ENCODE measurements at regions not wholly inside any gene's neighbourhood (a gene's known extent, or its start where the extent isn't known, plus 50 kb on each side); places are given as distances from the start of the nearest gene placed in this dataset.

DNA sequence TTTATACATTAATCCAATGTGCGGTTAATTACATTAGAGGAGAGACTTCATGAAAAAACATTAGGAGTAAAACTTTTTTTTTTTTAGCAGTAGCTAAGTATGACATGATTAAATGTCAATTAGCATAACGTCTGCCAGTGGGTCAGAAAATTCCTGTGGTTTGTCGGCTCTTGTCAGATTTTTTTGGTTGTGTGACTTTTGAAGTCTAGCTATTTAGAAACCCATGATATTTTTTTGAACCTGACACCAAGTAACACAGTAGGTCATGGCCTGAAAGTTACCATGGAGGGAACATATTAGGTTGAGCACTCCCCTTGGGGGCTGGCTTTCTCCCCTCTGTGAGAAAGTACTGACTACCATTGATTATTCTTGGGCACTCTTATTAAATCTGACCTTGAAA is 84.8 kb upstream of the ALDH1A1 start:
- no peak overlapping the region for H3K4me3 ChIP-seq (ENCODE audit: low read depth, low read length)
- in situ Hi-C loops (cut with HindIII; ENCODE audit: low sequenced_read_pairs): no loop called here
- DNase-seq (ENCODE audit: low read depth): peak; percentile 37
- TF ChIP-seq, protein P1, sequence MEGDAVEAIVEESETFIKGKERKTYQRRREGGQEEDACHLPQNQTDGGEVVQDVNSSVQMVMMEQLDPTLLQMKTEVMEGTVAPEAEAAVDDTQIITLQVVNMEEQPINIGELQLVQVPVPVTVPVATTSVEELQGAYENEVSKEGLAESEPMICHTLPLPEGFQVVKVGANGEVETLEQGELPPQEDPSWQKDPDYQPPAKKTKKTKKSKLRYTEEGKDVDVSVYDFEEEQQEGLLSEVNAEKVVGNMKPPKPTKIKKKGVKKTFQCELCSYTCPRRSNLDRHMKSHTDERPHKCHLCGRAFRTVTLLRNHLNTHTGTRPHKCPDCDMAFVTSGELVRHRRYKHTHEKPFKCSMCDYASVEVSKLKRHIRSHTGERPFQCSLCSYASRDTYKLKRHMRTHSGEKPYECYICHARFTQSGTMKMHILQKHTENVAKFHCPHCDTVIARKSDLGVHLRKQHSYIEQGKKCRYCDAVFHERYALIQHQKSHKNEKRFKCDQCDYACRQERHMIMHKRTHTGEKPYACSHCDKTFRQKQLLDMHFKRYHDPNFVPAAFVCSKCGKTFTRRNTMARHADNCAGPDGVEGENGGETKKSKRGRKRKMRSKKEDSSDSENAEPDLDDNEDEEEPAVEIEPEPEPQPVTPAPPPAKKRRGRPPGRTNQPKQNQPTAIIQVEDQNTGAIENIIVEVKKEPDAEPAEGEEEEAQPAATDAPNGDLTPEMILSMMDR (IDR thresholded peaks at IDR 0.05; ENCODE audit: low read depth, low read length, missing control alignments): no peak

DNA sequence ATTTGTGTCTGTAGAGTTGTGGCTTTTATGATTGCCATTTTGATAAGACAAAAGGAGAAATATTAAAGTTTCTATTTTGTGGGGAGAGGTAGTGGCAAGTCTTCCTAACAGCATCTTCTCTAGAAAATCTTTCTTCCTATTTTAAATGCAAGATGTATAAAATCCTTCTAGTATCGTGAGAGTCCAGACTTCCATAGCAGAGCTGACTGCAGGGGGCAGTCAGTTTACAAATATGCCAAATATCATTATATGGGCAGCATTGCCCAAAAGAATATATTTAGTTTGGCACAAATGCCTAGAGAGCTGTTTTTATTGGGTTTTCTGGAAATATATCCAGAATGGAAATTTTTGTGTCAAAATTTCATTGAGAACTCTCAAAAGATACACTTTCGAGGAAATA is 82.1 kb upstream of the ALDH1A1 start:
- no peak for DNase-seq (ENCODE audit: low read depth)
- TF ChIP-seq, protein P1 (IDR thresholded peaks at IDR 0.05; ENCODE audit: low read depth, low read length, missing control alignments): no peak
- H3K4me3 ChIP-seq (ENCODE audit: low read depth, low read length): no peak overlapping the region
- in situ Hi-C loops (cut with HindIII; ENCODE audit: low sequenced_read_pairs): no loop called here

DNA sequence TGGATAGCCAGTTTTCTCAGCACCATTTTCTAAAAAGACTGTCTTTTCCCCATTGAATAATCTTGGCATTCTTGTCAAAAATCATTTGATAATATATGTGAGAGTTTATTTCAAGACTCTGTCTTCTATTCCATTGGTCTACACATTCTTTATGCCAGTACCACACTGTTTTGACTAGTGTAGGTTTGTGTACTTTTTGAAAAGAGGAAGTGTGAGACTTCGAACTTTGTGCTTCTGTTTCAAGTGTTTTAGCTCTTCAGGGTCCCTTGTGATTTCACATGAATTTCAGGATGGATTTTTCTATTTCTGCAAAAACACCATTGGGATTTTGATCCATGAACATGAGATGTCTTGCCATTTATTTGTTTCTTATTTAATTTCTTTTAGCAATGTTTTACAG is 78.5 kb upstream of the ALDH1A1 start:
- no peak for DNase-seq (ENCODE audit: low read depth)
- in situ Hi-C loops (cut with HindIII; ENCODE audit: low sequenced_read_pairs): no loop called here
- TF ChIP-seq, protein P1 (IDR thresholded peaks at IDR 0.05; ENCODE audit: low read depth, low read length, missing control alignments): no peak
- H3K4me3 ChIP-seq (ENCODE audit: low read depth, low read length): no peak overlapping the region

DNA sequence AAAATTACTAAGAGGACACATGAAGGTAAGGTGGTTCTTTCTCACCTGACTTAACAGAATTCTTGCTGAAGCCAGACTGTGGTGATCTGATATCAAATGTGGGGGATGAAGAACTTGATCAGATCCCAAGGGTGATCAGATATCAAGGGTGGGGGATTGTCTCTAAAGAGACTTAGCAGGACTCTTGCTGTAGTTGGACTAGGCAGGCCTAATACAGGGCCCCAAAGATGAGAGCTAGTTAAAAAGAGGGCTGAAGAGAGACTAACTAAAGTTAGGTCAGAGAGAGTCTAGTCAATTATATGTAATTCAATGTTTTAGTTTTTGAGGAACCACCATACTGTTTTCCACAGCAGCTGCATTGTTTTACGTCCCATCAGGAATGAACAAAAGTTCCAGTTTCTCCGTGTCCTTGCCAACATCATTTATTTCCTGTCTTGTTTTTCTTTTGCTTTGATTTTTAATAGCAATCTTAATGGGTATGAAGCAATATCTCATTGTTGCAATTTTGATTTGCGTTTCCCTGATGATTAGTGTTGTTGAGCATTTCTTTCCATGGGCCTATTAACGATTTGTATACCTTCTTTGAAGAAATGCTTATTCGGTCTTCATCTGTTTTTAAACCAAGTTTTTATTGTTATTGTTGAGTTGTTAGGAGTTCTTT is 77.6 kb upstream of the ALDH1A1 start:
- in situ Hi-C loops (cut with HindIII; ENCODE audit: low sequenced_read_pairs): no loop called here
- TF ChIP-seq, protein P1 (IDR thresholded peaks at IDR 0.05; ENCODE audit: low read depth, low read length, missing control alignments): no peak
- no peak for DNase-seq (ENCODE audit: low read depth)
- no peak overlapping the region for H3K4me3 ChIP-seq (ENCODE audit: low read depth, low read length)

DNA sequence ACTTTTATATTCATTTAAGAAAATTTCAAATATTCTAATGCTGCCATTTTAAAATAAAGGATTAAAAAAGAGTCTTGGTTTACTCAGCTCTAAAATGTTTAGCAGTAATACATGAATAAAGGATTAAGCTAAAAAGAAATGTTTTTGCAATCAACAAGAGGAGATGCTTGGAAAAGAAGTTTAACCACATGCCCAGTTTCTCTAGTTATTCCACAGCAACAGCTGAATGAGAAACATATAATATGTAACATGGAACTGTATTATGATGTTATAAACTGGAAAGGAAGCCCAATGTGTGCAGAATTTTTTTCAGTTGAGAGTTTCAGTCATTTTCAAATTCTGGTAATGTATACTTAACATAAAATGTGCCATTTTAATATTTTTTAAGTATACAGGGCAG is 76.5 kb upstream of the ALDH1A1 start:
- no peak overlapping the region for H3K4me3 ChIP-seq (ENCODE audit: low read depth, low read length)
- in situ Hi-C loops (cut with HindIII; ENCODE audit: low sequenced_read_pairs): no loop called here
- TF ChIP-seq, protein P1 (IDR thresholded peaks at IDR 0.05; ENCODE audit: low read depth, low read length, missing control alignments): no peak
- DNase-seq (ENCODE audit: low read depth): no peak

DNA sequence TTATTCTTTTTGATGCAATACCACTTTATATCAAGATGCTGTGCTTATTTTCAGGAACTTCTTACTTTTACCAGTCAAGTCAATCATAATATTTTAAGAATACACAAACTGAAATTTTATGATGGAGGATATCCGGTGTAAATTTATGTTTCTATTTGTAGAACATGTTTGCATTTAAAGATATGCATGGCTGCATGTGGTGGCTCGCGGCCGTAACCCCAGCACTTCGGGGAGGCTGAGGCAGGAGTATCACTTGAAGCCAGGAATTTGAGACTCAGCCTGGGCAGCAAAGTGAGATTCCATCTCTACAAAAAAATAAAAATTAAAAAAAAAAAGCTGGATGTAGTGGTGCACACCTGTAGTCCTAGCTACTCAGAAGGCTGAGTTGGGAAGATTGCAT is 73.5 kb upstream of the ALDH1A1 start:
- no peak overlapping the region for H3K4me3 ChIP-seq (ENCODE audit: low read depth, low read length)
- TF ChIP-seq, protein P1 (IDR thresholded peaks at IDR 0.05; ENCODE audit: low read depth, low read length, missing control alignments): no peak
- in situ Hi-C loops (cut with HindIII; ENCODE audit: low sequenced_read_pairs): no loop called here
- no peak for DNase-seq (ENCODE audit: low read depth)
